DMS53 (cell line): ENCODE measurements at regions not wholly inside any gene's neighbourhood (a gene's known extent, or its start where the extent isn't known, plus 50 kb on each side); places are given as distances from the start of the nearest gene placed in this dataset.

Source experiments
- DNase-seq: peaks from one replicate; lab custom pipeline; 2025; lab: John Stamatoyannopoulos, UW

- no peak for DNase-seq
Measured at GRCh38 chr12:111222027-111222414, 146.9 kb downstream of the PHETA1 start.

DNA sequence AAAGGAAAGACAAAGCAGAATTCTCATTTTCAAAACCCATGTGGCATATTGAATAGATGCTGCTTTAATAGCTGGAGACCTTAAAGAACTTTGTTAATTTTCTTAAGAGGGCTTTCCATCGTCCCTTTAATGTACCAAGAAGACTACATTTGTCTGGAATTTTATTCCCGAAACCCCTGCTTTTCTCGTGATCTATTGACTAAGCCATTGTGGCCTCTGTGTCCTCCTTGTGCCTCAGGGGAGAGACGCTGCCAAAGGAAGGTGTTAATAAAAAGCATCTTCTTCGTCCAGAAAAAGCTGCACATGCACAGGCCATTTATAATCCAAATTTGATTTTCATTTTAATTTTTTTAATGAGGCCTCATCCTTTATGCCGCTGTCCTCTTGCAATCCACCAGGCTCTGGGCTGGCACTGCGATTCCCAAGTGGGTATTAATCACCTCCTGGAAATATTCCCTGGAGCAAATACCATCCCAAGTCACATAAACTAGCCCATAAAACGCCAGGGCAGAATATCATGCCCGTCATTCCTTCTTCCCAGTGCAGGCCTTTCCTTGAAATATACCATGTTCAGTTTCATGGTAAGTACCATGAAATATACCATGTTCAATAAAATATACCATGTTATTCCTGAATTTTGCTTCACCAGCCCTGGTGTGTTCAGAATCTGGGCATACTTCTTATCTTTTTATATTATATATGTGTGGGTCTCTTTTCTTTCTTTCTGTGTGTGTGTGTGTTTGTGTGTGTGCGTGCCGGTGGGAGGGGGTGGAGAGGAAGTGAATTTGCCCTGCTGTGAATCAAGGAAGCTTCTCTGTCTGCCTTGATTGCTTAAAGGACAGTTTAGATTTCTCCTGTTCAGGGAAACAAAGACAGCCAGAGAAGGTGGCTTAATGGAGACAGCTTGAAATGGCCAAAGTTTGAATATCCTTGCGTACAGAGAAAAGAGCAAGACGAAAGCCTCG is 147.6 kb downstream of the PHETA1 start:
- no peak for DNase-seq

DNA sequence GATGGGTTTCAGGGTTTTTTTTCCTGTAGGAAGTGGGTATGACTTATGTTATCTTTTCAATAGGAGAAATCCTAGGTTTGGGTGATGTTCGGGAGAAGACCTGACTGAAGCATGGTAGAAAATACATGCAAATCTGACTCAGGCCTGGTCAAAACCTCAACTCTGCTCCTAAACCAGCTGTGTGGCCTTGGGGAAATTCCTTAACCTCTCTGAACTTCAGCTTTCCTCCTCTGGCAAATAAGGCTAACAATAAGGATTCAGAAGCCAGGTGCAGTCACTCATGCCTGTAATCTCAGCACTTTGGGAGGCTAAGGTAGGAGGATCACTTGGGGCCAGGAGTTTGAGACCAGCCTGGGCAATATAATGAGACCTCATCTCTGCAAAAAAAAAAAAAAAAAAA is 148.5 kb downstream of the PHETA1 start:
- DNase-seq = no peak

GRCh38 chr12:111219440-111219839 is 149.5 kb downstream of the PHETA1 start:
- no peak for DNase-seq

GRCh38 chr12:111218499-111218898 is 150.4 kb downstream of the PHETA1 start:
- DNase-seq = no peak

GRCh38 chr12:111216387-111217159 is 152.3 kb downstream of the PHETA1 start:
- DNase-seq = no peak

DNA sequence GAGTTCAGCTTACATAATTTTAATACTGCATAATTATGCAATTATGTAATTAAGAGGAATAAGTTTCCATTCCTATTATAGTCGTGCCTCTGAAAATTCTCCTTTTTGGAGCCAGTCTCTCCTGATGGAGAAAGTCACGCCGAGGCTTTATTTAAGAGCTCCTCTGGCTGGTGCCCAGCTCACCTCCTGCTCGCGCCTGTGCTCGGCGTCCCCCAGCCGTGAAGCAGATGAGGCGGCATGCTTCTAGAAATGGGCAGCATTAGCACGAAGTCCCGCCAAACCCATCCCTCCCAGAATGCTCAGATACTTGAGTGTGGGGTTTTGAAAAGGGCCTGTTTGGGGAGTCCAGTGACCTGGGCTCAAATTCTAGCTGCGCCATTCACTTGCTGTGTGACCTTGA is 153.0 kb downstream of the PHETA1 start:
- no peak for DNase-seq

DNA sequence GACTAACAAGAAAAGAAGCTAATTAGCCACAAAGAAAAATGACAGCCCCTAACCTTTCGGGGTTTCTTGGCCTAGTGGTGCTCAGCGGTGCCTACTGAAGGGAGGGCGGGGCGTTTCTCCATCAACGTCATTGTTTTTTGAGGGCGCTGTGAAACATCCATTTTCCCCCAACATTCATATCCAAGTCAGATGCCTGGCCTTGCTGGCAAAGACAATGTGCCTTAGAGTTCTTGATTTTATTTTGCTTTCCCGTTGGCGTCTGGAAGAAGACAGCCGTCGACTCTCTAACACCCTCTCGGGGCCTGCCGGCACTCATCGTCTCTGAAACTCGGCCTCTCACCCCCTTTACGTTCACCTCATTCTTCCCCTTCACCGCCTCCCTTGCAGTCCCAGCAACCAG is 154.5 kb downstream of the PHETA1 start:
- no peak for DNase-seq

DNA sequence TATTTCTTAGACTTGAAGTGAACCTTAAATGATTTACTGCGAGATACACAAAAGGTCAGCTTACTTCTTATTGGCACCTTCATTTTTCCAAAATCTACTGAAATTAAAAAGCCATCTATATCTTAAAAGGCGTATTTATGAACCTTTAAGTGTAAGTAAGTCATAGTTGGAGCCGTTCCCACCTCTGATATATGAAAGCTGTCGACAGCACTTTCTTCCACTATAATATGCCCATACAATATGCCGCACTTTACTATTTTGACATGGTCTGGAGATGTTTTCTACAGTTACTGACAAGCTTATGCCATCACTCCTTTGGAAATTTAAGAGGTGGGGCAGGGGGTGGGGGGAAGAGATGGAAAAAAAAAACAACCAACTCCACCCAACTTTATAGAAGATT is 155.3 kb downstream of the PHETA1 start:
- DNase-seq = no peak

DNA sequence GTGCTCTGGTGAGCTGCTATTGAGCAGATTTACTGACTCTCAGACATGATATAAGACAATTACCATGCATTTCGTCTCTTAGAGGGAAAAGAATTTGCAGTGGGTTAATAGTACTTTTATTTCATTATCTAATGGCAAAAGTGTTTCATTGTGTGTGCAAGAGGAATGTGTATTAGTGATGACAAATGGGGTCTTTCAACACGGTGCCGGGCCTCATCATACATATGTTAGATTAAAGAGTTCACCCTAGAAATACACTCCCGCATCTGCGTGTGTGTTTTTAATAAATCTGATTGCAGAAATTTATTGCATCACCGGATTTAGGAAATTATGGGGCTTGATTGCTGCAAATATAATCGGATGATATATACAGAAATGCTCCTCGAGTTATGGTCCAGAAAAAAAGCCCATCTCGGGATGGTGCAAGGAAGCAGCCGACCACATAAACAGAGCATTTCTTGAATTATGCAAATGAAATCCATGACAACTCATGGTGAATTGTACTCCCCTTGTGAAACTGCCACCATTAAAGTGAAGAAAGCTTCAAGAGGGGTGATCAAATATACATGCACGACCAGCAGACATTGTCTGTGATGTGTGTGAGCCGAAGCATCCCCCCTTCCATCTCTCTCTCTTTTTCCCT is 156.0 kb downstream of the PHETA1 start:
- no peak for DNase-seq

DNA sequence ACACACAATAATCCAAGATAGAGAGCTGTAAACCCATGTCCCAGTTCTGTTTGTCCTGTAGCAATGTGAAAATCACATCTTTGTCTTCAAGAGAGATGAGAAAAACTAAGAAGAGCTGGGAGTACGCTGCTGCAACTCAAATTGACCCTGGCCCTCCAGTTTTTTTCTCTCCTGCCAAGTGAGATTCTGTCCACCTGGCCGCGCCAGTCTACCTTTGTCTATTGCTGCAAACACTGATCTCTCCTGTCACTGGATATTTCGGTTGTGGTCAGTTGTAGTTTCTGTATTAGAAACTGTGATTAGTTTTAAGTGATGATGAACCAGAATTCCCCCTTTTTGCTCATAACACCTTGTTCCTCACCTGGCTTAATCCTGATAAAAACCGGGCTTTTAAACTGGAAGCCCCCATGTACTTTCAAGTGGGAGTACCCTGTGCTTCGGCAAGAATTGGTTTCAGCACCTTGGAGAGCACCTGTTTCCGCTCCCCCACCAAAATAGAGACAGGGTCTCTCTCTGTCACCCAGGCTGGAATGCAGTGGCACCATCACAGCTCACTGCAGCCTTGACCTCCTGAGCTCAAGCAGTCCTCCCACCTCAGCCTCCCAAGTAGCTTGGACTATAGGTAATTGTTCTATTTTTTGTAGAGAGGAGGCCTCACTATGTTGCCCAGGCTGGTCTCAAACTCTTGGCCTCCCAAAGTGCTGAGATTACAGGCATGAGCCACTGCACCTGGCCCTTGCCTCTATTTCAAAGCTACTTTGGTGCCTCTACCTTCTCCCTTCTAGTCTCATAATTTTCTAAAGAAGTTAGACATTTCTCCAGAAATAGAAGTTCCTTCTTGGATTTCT is 156.8 kb downstream of the PHETA1 start:
- no peak for DNase-seq

GRCh38 chr12:111209811-111210210 is 159.1 kb downstream of the PHETA1 start:
- DNase-seq = no peak

DNA sequence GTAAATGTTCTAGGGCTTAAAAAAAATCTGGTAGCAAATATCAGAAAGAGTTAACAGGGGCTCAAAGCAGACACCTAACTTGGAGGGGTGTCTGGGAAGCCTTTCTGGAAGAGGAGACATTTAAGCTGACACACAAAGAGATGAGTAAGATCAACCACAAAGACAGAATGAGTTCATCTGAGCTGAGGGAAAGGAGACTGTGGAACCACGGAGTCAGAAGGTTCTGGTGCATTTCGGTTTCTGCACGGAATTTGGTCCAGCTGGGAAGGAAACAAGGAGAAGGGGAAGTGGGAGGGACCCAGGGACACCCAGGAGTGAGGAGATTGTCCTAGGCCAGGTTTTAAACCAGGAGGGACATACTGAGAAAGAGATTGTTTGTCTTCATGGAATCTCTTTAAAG is 161.1 kb downstream of the PHETA1 start:
- DNase-seq = no peak

DNA sequence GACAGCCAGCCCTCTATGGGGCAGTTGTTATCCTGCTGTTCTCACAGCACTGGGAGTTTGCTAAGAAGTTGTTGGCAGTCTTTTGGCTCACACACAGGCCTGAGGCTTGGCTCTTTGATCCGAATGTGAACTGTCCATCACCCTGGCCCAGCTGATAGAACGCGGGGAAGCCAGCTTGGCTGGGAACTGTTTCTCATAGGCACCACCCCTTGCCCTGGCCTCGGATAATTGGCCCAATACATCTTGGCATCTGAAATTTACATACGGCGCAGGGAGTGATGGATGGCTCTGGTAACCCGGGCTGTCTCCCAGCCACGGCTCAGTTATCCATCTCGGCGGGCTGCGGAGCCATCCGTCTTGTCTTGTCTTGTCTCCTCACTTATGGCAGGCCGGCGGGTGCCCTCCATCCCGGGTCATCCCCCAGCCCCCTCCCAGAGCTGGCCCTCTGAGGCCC is 164.1 kb downstream of the PHETA1 start:
- no peak for DNase-seq

GRCh38 chr12:111203969-111204368 is 164.9 kb downstream of the PHETA1 start:
- no peak for DNase-seq

DNA sequence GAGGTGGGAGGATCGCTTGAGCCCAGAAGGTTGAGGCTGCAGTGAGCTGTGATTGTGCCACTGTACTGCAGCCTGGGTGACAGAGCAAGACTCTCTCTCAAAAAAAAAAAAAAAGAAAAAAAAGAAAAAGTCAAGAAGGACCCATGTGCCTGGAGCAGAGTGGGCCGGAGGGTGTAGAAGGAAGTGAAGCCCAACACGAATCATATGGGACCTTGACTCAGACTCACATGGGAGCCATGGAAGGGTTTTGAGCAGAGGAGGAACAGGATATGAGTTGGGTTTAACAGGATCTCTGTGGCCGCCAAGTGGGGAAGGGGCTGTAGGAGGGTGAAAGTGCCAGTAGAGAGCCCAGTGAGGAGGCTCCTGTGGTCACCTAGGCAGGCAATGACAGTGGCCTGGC is 165.4 kb downstream of the PHETA1 start:
- no peak for DNase-seq

DNA sequence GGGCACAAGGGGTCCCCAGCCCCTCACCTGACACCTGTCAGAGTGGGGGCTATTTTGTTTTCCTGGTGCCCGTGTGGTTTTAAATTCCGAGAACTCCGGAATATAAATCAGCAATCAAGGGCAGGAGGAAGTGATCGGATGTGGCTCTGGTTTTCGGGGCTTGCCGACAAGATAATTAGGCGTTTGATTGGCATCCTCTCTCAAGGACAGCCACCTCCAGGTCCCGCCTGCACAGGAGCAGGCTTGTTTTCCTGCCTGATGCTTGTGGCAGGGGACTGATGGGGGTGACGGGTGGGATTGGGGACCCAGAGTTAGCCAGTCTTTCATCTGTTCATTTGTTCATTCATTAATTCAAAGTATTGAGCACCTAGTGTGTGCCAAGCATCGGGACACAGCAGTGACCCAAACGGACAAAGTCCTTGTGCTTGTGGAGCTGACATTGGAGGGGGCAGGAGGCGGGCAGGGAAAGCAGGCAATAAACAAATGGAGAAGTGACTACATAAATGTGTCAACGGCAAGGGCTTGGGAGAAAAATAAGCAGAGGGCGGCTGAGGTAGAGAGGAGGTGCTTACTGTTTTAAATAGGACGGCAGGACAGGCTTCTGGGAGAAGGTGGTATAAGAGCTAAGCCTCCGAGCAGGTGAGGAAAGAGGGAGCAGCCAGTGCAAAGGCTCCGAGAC is 166.5 kb downstream of the PHETA1 start:
- no peak for DNase-seq

DNA sequence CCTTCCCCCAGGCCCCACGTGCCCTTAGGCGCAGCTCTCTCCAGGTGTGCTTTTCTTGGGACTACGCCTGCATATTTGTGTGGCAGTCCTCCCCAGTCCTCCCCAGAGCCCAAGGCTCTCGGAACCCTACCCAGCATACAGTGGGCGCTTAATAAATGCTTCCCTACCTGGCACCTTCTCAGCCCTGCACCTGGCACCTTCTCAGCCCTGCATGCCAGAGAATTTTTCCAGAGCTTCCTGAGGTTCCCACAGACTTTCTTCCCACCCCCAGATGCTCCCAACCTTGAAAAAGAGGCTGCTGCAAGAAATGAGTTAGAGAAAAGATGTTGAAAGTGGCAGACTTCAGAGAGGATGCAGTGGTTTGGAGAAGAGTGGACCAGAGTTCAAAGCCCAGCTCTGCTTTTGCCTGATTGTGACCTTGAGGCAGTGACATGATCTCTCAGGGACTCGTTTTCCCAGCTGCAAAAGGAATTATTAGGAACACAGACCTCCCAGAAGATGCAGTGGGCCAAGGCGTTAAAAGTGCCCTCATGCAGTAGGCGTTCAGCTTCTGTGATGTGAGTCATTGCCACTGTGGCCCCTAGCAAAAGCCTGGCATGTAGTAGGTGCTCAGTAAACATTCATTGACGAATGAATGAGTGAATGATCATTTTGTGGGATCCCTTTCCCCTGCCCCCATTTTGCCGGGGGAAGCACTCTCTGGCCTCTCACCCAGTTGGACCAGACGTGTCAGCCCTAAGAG is 167.2 kb downstream of the PHETA1 start:
- DNase-seq = no peak

- no peak for DNase-seq
Measured at GRCh38 chr12:111201036-111201435, 167.9 kb downstream of the PHETA1 start.

DNA sequence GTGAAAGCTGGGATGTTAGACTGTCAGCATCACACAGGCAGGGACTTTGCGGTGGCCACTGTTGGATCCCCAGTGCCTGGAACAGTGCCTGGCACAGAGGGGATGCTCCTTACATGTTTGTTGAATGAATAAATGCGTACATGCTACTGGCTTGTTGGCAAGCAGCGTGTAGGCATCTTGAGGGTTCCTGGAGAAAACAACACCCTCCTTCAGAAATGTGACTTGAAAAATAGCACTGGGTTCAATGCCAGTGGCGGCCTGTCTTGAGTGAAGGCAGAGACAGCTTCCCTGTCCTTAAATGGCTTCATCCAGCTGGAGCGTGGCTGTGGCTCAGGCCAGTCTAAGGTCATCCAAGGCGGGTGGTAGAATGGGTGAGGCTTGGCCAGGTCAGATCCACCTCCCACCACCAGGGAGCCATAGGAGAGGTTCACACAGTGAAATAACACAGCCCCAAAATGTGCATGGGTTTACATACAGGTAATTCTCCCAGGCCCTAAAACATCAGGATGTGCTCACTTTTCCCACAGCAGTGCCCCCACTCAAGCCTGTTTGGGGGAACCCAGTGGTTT is 171.4 kb downstream of the PHETA1 start:
- no peak for DNase-seq
